Neural cell (in vitro differentiated cells): ENCODE measurements at regions not wholly inside any gene's neighbourhood (a gene's known extent, or its start where the extent isn't known, plus 50 kb on each side); places are given as distances from the start of the nearest gene placed in this dataset.
"Not testable (repeated sequence)": the region's sequence is repeated elsewhere in the genome, so short reads cannot be mapped to it uniquely, and the experiment has no call there.

Experiments
- H2AFZ ChIP-seq: fragments of 200-600, 300-800 bp; sonication (generic), shearing (Covaris generic); 2 replicates; pipeline ENCODE4 v1.6.0; 2014; ENCODE audit warnings: low read depth, mild to moderate bottlenecking, antibody characterized with exemption, low read length, moderate library complexity
- H3F3A ChIP-seq: fragments of 200-600 bp; shearing (Covaris generic); 2 replicates; pipeline ENCODE4 v1.6.1; 2016; ENCODE audit warnings: mild to moderate bottlenecking, moderate library complexity, mixed read lengths, antibody characterized with exemption, low read length; ENCODE audit not compliant: insufficient read depth, poor library complexity, severe bottlenecking
- H3K27ac ChIP-seq: fragments of 200-600, 300-800 bp; sonication (generic), shearing (Covaris generic); 2 replicates; pipeline ENCODE4 v1.5.1; 2014; ENCODE audit warnings: mild to moderate bottlenecking, low read length, moderate library complexity
- H3K27me3 ChIP-seq: fragments of 300-800, 200-600 bp; sonication (generic), shearing (Covaris generic); 2 replicates; pipeline ENCODE4 v1.6.0; 2014; ENCODE audit warnings: mild to moderate bottlenecking, low read depth, low read length, moderate library complexity; ENCODE audit not compliant: insufficient read depth
- H3K36me3 ChIP-seq: fragments of 300-800, 200-600 bp; sonication (generic), shearing (Covaris generic); 2 replicates; pipeline ENCODE4 v1.5.1; 2014; ENCODE audit warnings: mild to moderate bottlenecking, antibody characterized with exemption, low read length, moderate library complexity; ENCODE audit not compliant: insufficient read depth
- H3K4me2 ChIP-seq: fragments of 300-800, 200-600 bp; sonication (generic), shearing (Covaris generic); 2 replicates; pipeline ENCODE4 v1.6.0; 2014; ENCODE audit warnings: mild to moderate bottlenecking, low read length
- H3K4me3 ChIP-seq: fragments of 300-800, 200-600 bp; sonication (generic), shearing (Covaris generic); 2 replicates; pipeline ENCODE4 v1.5.1; 2014; ENCODE audit warnings: mild to moderate bottlenecking, low read length, moderate library complexity
- H3K79me2 ChIP-seq: fragments of 200-600 bp; shearing (Covaris generic); replicated peaks from 2 replicates; pipeline ENCODE4 v1.6.0; 2014; ENCODE audit warnings: mild to moderate bottlenecking, low read length, moderate library complexity; ENCODE audit not compliant: insufficient read depth
- H3K9ac ChIP-seq: fragments of 300-800, 200-600 bp; sonication (generic), shearing (Covaris generic); 2 replicates; pipeline ENCODE4 v1.6.1; 2016; ENCODE audit warnings: mild to moderate bottlenecking, low read length, mixed read lengths
- H3K9me2 ChIP-seq: fragments of 200-600 bp; shearing (Covaris generic); 2 replicates; pipeline ENCODE4 v1.6.1; 2016; ENCODE audit warnings: mild to moderate bottlenecking, low read length, mixed read lengths; ENCODE audit not compliant: insufficient read depth
- H3K9me3 ChIP-seq: fragments of 200-600, 300-800 bp; sonication (generic), shearing (Covaris generic); 2 replicates; pipeline ENCODE4 v1.6.1; 2016; ENCODE audit warnings: mild to moderate bottlenecking, mixed run types, low read length, moderate library complexity, mixed read lengths
- H4K20me1 ChIP-seq: fragments of 200-600 bp; shearing (Covaris generic); 2 replicates; pipeline ENCODE4 v1.6.1; 2016; ENCODE audit warnings: mild to moderate bottlenecking, mixed run types; ENCODE audit not compliant: insufficient read depth
- EP300 ChIP-seq: fragments of 450-650 bp; conservative IDR thresholded peaks from 2 replicates; pipeline ENCODE4 v1.6.1; 2014; ENCODE audit warnings: antibody characterized with exemption, mild to moderate bottlenecking, moderate library complexity; ENCODE audit not compliant: poor library complexity, severe bottlenecking
- EZH2 ChIP-seq: fragments of 200-600, 300-800 bp; shearing (Covaris generic), sonication (generic); IDR thresholded peaks from 2 replicates; pipeline ENCODE4 v1.6.1; 2014; ENCODE audit warnings: antibody characterized with exemption, low read length, borderline replicate concordance, mild to moderate bottlenecking; ENCODE audit not compliant: insufficient read depth, poor library complexity, severe bottlenecking
- MXI1 ChIP-seq: fragments of 450-650 bp; conservative IDR thresholded peaks from 2 replicates; pipeline ENCODE4 v1.6.1; 2014; ENCODE audit warnings: antibody characterized with exemption, mild to moderate bottlenecking; ENCODE audit not compliant: poor library complexity, severe bottlenecking
- POLR2AphosphoS5 ChIP-seq: IDR thresholded peaks from 2 replicates; pipeline ENCODE4 v1.6.1; 2012
- RAD21 ChIP-seq: fragments of 450-650 bp; conservative IDR thresholded peaks from 2 replicates; pipeline ENCODE4 v1.6.1; 2014; ENCODE audit warnings: antibody characterized with exemption, mild to moderate bottlenecking, moderate library complexity
- SMC3 ChIP-seq: fragments of 450-650 bp; conservative IDR thresholded peaks from 2 replicates; pipeline ENCODE4 v1.6.1; 2014; ENCODE audit warnings: antibody characterized with exemption, mild to moderate bottlenecking, moderate library complexity; ENCODE audit not compliant: poor library complexity
- TAF1 ChIP-seq: IDR thresholded peaks from 2 replicates; pipeline ENCODE4 v1.6.1; 2012; ENCODE audit warnings: low read depth
- TF ChIP-seq, protein P1 (sequence below): fragments of 450-650 bp; IDR thresholded peaks from 2 replicates; pipeline ENCODE4 v1.5.1; 2014; ENCODE audit warnings: antibody characterized with exemption, mild to moderate bottlenecking, moderate library complexity; ENCODE audit not compliant: poor library complexity, severe bottlenecking
- TF ChIP-seq, protein P2 (sequence below): IDR thresholded peaks from 2 replicates; pipeline ENCODE4 v1.6.1; 2012; ENCODE audit warnings: borderline replicate concordance

DNA sequence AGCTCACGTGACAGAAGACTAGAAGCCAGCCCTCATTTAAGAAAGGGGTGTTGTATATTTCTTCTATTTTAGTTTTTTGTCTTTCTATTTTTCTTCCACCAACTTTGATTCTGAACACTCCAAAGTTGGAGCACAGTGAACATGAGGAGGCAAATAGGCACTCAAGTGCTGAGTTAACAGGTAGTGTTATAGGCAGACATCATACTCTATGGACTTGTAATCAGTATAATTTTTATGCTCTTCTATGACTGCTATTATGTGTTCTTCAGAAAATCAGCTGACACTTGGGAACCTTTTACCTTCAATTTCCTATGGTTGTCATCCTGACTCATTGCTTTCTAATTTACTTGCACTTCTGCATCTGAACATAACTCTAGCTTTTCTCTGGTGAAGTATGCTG is 396.3 kb upstream of the EYS start (continued):
- TF ChIP-seq POLR2AphosphoS5, result peak; percentile 62

DNA sequence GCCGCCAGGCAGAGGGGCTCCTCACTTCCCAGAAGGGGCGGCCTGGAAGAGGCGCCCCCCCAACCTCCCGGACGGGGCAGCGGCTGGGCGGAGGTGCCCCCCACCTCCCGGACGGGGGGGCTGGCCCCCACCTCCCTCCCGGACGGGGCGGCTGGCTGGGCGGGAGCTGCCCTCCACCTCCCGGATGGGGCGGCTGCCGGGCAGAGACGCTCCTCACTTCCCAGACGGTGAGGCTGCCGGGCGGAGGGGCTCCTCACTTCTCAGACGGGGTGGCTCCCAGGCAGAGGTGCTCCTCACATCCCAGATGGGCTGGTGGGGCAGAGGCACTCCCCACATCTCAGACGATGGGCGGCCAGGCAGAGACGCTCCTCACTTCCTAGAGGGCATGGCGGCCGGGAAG is 389.7 kb upstream of the EYS start:
- Histone ChIP-seq H2AFZ (no peak overlapping the region), H3K27me3 (no peaks in the 10 kb centered on the region), H3K9me2 (no peaks in the 10 kb centered on the region), H4K20me1 (no peaks in the 10 kb centered on the region), H3K9ac (no peak overlapping the region), H3K9me3 (no peaks in the 10 kb centered on the region), H3K36me3 (no peaks in the 10 kb centered on the region), H3K4me2 (no peak overlapping the region), H3K27ac (no peak overlapping the region), H3F3A (no peaks in the 10 kb centered on the region), H3K4me3 (no peak overlapping the region), H3K79me2 (no peaks in the 10 kb centered on the region)
- TF ChIP-seq, protein P1, sequence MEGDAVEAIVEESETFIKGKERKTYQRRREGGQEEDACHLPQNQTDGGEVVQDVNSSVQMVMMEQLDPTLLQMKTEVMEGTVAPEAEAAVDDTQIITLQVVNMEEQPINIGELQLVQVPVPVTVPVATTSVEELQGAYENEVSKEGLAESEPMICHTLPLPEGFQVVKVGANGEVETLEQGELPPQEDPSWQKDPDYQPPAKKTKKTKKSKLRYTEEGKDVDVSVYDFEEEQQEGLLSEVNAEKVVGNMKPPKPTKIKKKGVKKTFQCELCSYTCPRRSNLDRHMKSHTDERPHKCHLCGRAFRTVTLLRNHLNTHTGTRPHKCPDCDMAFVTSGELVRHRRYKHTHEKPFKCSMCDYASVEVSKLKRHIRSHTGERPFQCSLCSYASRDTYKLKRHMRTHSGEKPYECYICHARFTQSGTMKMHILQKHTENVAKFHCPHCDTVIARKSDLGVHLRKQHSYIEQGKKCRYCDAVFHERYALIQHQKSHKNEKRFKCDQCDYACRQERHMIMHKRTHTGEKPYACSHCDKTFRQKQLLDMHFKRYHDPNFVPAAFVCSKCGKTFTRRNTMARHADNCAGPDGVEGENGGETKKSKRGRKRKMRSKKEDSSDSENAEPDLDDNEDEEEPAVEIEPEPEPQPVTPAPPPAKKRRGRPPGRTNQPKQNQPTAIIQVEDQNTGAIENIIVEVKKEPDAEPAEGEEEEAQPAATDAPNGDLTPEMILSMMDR, result no peak
- TF ChIP-seq EZH2 (no peak), MXI1 (no peak), TAF1 (no peak), POLR2AphosphoS5 (no peak), RAD21 (no peak), EP300 (no peak), SMC3 (no peak)
- TF ChIP-seq, protein P2, sequence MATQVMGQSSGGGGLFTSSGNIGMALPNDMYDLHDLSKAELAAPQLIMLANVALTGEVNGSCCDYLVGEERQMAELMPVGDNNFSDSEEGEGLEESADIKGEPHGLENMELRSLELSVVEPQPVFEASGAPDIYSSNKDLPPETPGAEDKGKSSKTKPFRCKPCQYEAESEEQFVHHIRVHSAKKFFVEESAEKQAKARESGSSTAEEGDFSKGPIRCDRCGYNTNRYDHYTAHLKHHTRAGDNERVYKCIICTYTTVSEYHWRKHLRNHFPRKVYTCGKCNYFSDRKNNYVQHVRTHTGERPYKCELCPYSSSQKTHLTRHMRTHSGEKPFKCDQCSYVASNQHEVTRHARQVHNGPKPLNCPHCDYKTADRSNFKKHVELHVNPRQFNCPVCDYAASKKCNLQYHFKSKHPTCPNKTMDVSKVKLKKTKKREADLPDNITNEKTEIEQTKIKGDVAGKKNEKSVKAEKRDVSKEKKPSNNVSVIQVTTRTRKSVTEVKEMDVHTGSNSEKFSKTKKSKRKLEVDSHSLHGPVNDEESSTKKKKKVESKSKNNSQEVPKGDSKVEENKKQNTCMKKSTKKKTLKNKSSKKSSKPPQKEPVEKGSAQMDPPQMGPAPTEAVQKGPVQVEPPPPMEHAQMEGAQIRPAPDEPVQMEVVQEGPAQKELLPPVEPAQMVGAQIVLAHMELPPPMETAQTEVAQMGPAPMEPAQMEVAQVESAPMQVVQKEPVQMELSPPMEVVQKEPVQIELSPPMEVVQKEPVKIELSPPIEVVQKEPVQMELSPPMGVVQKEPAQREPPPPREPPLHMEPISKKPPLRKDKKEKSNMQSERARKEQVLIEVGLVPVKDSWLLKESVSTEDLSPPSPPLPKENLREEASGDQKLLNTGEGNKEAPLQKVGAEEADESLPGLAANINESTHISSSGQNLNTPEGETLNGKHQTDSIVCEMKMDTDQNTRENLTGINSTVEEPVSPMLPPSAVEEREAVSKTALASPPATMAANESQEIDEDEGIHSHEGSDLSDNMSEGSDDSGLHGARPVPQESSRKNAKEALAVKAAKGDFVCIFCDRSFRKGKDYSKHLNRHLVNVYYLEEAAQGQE, result no peak

DNA sequence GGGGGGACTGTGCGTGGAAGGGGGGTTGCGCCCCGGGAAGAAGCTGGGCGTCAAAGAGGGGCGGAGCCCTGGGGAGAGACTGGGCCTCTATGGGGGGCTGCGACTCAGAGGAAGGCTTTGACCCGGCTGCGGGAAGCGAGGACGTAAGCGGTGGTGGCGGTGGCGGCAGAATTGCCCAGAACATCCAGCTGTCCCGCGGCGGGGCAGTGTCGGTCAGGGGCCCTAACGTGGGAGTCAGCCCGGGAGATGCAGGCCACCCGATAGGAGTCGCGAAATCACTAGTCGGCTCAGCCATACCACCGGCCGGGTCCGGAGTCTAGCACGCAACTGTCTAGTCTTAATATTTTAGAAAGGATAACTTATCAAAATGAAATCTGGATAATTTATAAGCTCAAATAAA is 387.6 kb upstream of the EYS start:
- no peak overlapping the region for H3K4me2 ChIP-seq
- no peaks in the 10 kb centered on the region for H3K9me3 ChIP-seq
- no peaks in the 10 kb centered on the region for H3K79me2 ChIP-seq
- TF ChIP-seq SMC3, result no peak
- TF ChIP-seq TAF1, result no peak
- TF ChIP-seq, protein P1, result no peak
- TF ChIP-seq EP300, result no peak
- TF ChIP-seq RAD21, result no peak
- TF ChIP-seq POLR2AphosphoS5, result no peak
- TF ChIP-seq, protein P2, result no peak
- no peak for TF ChIP-seq EZH2
- no peak for TF ChIP-seq MXI1
- H3F3A ChIP-seq, result no peaks in the 10 kb centered on the region
- no peak overlapping the region for H3K27ac ChIP-seq
- H3K4me3 ChIP-seq, result no peak overlapping the region
- no peaks in the 10 kb centered on the region for H3K36me3 ChIP-seq
- no peaks in the 10 kb centered on the region for H3K27me3 ChIP-seq
- H4K20me1 ChIP-seq, result no peaks in the 10 kb centered on the region
- H3K9ac ChIP-seq, result no peak overlapping the region
- H3K9me2 ChIP-seq, result no peaks in the 10 kb centered on the region
- H2AFZ ChIP-seq, result no peak overlapping the region

DNA sequence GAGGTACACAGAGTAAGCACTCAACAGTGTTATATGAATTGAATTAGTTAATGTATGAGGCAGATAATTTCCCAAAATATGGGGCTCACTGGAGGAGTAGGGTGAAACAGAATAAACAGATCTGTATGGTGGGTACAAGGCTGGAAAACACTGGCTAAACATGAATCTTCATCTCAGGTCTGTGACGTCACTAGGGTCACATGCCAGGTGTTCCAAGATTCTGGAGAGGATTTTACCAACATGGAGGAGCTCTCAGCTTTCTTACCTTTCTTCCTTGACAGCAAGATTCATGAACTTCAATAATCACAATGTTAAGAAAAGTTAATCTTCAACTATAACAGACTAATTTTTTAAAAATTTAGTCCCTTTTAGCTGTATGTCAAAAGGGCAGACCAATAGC is 385.3 kb upstream of the EYS start:
- H2AFZ ChIP-seq, H3K9me3 ChIP-seq, H3K36me3 ChIP-seq, H3K9ac ChIP-seq, H3K4me2 ChIP-seq, H4K20me1 ChIP-seq, H3K27me3 ChIP-seq, H3K79me2 ChIP-seq, H3K9me2 ChIP-seq, H3K27ac ChIP-seq, H3K4me3 ChIP-seq, H3F3A ChIP-seq: not testable (repeated sequence)
